Neutrophil (primary cell): ENCODE measurements at regions not wholly inside any gene's neighbourhood (a gene's known extent, or its start where the extent isn't known, plus 50 kb on each side); places are given as distances from the start of the nearest gene placed in this dataset.

Source experiments
- H3K27ac ChIP-seq: fragments of 200-600 bp; sonication (generic); 2 replicates; pipeline ENCODE4 v1.5.1; 2016; ENCODE audit warnings: mild to moderate bottlenecking, moderate library complexity
- H3K27me3 ChIP-seq: fragments of 200-600 bp; sonication (generic); 2 replicates; pipeline ENCODE4 v1.6.0; 2016; ENCODE audit warnings: mild to moderate bottlenecking
- H3K36me3 ChIP-seq: fragments of 200-600 bp; sonication (generic); 2 replicates; pipeline ENCODE4 v1.5.1; 2017
- H3K4me1 ChIP-seq, 2 experiments: fragments of 200-600 bp in 1 of 2; sonication (generic) in 1 of 2; 1 replicate in 1 of 2; 2 replicates in 1 of 2; pipeline versions ENCODE4 v1.5.1 to v1.6.1; 2013 to 2016; ENCODE audit warnings: low read depth in 1 of 2, low read length in 1 of 2, mild to moderate bottlenecking in 1 of 2, moderate library complexity in 1 of 2; ENCODE audit not compliant: control insufficient read depth in 1 of 2, insufficient read depth in 1 of 2
- H3K4me3 ChIP-seq, 2 experiments: fragments of 200-600 bp in 1 of 2; sonication (generic) in 1 of 2; 1 replicate in 1 of 2; 2 replicates in 1 of 2; pipeline ENCODE4 v1.5.1; 2013 to 2016; ENCODE audit warnings: low read depth in 1 of 2, low read length in 1 of 2, mild to moderate bottlenecking in 1 of 2, moderate library complexity in 1 of 2
- H3K9me3 ChIP-seq: fragments of 200-600 bp; sonication (generic); 2 replicates; pipeline ENCODE4 v1.5.1; 2016
- CTCF ChIP-seq: fragments of 200-600 bp; sonication (generic); IDR thresholded peaks from 2 replicates; pipeline ENCODE4 v1.5.1; 2016; ENCODE audit warnings: antibody characterized with exemption

GRCh38 chr13:78102741-78103140 lies 184.1 kb upstream of the EDNRB start:
- H3K4me1 ChIP-seq, result peaks cover 0 to 3% of the 10 kb centered on the region in 2 experiments
- no peak overlapping the region for H3K4me3 ChIP-seq

GRCh38 chr13:78102121-78102677 lies 183.6 kb upstream of the EDNRB start:
- no peak for TF ChIP-seq CTCF
- no peaks in the 10 kb centered on the region for H3K36me3 ChIP-seq
- peaks cover 0 to 3% of the 10 kb centered on the region in 2 experiments for H3K4me1 ChIP-seq
- H3K27ac ChIP-seq, result no peak overlapping the region
- H3K4me3 ChIP-seq, result no peak overlapping the region
- no peaks in the 10 kb centered on the region for H3K27me3 ChIP-seq
- no peaks in the 10 kb centered on the region for H3K9me3 ChIP-seq

More at GRCh38 chr13:78102741-78103140, 184.1 kb upstream of the EDNRB start:
- H3K27ac ChIP-seq, result no peak overlapping the region
- H3K27me3 ChIP-seq, result no peaks in the 10 kb centered on the region
- no peaks in the 10 kb centered on the region for H3K9me3 ChIP-seq
- H3K36me3 ChIP-seq, result no peaks in the 10 kb centered on the region
- no peak for TF ChIP-seq CTCF

GRCh38 chr13:78100486-78100885 lies 181.9 kb upstream of the EDNRB start:
- H3K9me3 ChIP-seq, result no peaks in the 10 kb centered on the region
- no peaks in the 10 kb centered on the region for H3K27me3 ChIP-seq
- H3K27ac ChIP-seq, result no peak overlapping the region
- peaks cover 0 to 3% of the 10 kb centered on the region in 2 experiments for H3K4me1 ChIP-seq
- H3K36me3 ChIP-seq, result no peaks in the 10 kb centered on the region
- no peak for TF ChIP-seq CTCF
- H3K4me3 ChIP-seq, result no peak overlapping the region

- H3K4me3 ChIP-seq, result no peak overlapping the region
- no peaks in the 10 kb centered on the region for H3K27me3 ChIP-seq
- H3K27ac ChIP-seq, result no peak overlapping the region
- H3K4me1 ChIP-seq, result peaks cover 0 to 3% of the 10 kb centered on the region in 2 experiments
- no peaks in the 10 kb centered on the region for H3K9me3 ChIP-seq
- TF ChIP-seq CTCF, result no peak
- H3K36me3 ChIP-seq, result no peaks in the 10 kb centered on the region
Measured at GRCh38 chr13:78098249-78098648, 179.6 kb upstream of the EDNRB start.

GRCh38 chr13:78096221-78096620 lies 177.6 kb upstream of the EDNRB start:
- Histone ChIP-seq H3K4me1 (no peaks in the 10 kb centered on the region), H3K36me3 (no peaks in the 10 kb centered on the region), H3K4me3 (no peak overlapping the region), H3K27me3 (no peaks in the 10 kb centered on the region), H3K27ac (no peak overlapping the region), H3K9me3 (no peaks in the 10 kb centered on the region)
- no peak for TF ChIP-seq CTCF
